ENCODE measurements at regions not wholly inside any gene's neighbourhood (a gene's known extent, or its start where the extent isn't known, plus 50 kb on each side); places are given as distances from the start of the nearest gene placed in this dataset.
A peak's percentile ranks its signal among the peaks of the same experiment; 100 is the strongest.

- H3K27me3 ChIP-seq (ENCODE audit: control insufficient read depth, insufficient read depth, low read length), result no peaks in the 10 kb centered on the region
- H3K4me3 ChIP-seq (ENCODE audit: low read depth, low read length), result no peak overlapping the region
- ChIA-PET POLR2A (interaction anchor here (0.5 to 1.0 kb wide), 2 partner anchors 140 to 808 kb away, joined by 3 to 5 read pairs; no protein-coding TSS in a partner anchor), CTCF (interaction anchor here (0.5 to 1.2 kb wide), 4 partner anchors 158 to 1544 kb away, joined by 3 to 5 read pairs (median 3); no protein-coding TSS in a partner anchor)
- no peak for TF ChIP-seq CTCF (IDR thresholded peaks at IDR 0.05; ENCODE audit: low read depth, low read length)
- peak overlapping the region; percentile 39 for H3K27ac ChIP-seq (ENCODE audit: low read depth, low read length)
- DNase-seq (ENCODE audit: low read depth, low spot score), result no peak
- no peaks in the 10 kb centered on the region for H3K9me3 ChIP-seq (ENCODE audit: control insufficient read depth, insufficient read depth, low read length)
Measured at GRCh38 chr18:23365602-23366001, 87.5 kb upstream of the RIOK3 start.

- Histone ChIP-seq H3K27ac (ENCODE audit: low read depth, low read length) (no peak overlapping the region), H3K9me3 (ENCODE audit: control insufficient read depth, insufficient read depth, low read length) (no peaks in the 10 kb centered on the region), H3K4me3 (ENCODE audit: low read depth, low read length) (no peak overlapping the region), H3K27me3 (ENCODE audit: control insufficient read depth, insufficient read depth, low read length) (no peaks in the 10 kb centered on the region)
- ChIA-PET POLR2A (no interaction called here), CTCF (no interaction called here)
- DNase-seq (ENCODE audit: low read depth, low spot score), result no peak
- no peak for TF ChIP-seq CTCF (IDR thresholded peaks at IDR 0.05; ENCODE audit: low read depth, low read length)
Measured at GRCh38 chr18:23369266-23369665, 83.8 kb upstream of the RIOK3 start.

- Histone ChIP-seq H3K27me3 (ENCODE audit: control insufficient read depth, insufficient read depth, low read length) (no peaks in the 10 kb centered on the region), H3K27ac (ENCODE audit: low read depth, low read length) (no peak overlapping the region), H3K4me3 (ENCODE audit: low read depth, low read length) (no peak overlapping the region), H3K9me3 (ENCODE audit: control insufficient read depth, insufficient read depth, low read length) (no peaks in the 10 kb centered on the region)
- no peak for TF ChIP-seq CTCF (IDR thresholded peaks at IDR 0.05; ENCODE audit: low read depth, low read length)
- ChIA-PET POLR2A (no interaction called here), CTCF (no interaction called here)
- DNase-seq (ENCODE audit: low read depth, low spot score), result no peak
Measured at GRCh38 chr18:23373570-23373969, 79.5 kb upstream of the RIOK3 start.

- no peaks in the 10 kb centered on the region for H3K9me3 ChIP-seq (ENCODE audit: control insufficient read depth, insufficient read depth, low read length)
- DNase-seq (ENCODE audit: low read depth, low spot score), result peak; percentile 54
- no peak overlapping the region for H3K4me3 ChIP-seq (ENCODE audit: low read depth, low read length)
- TF ChIP-seq CTCF (IDR thresholded peaks at IDR 0.05; ENCODE audit: low read depth, low read length), result no peak
- CTCF ChIA-PET, result interaction anchor here (0.7 to 3.5 kb wide), 15 partner anchors 18 to 557 kb away, joined by 3 to 36 read pairs (median 4); no protein-coding TSS in a partner anchor
- POLR2A ChIA-PET, result interaction anchor here (0.7 to 1.6 kb wide), 2 partner anchors 152 to 242 kb away, joined by 3 to 9 read pairs; partner anchors contain the start of gene CABLES1
- no peaks in the 10 kb centered on the region for H3K27me3 ChIP-seq (ENCODE audit: control insufficient read depth, insufficient read depth, low read length)
- H3K27ac ChIP-seq (ENCODE audit: low read depth, low read length), result peak overlapping the region; percentile 85
Measured at GRCh38 chr18:23377669-23378301, 75.3 kb upstream of the RIOK3 start.

GRCh38 chr18:23378302-23378686, 74.8 kb upstream of the RIOK3 start:
- H3K27me3 ChIP-seq (ENCODE audit: control insufficient read depth, insufficient read depth, low read length), result no peaks in the 10 kb centered on the region
- ChIA-PET POLR2A (interaction anchor here (1.6 kb wide), 1 partner anchor 153 kb away, joined by 9 read pairs; no protein-coding TSS in a partner anchor), CTCF (interaction anchor here (0.7 to 3.5 kb wide), 19 partner anchors 17 to 403 kb away, joined by 3 to 36 read pairs (median 5); no protein-coding TSS in a partner anchor)
- no peak overlapping the region for H3K4me3 ChIP-seq (ENCODE audit: low read depth, low read length)
- no peak for TF ChIP-seq CTCF (IDR thresholded peaks at IDR 0.05; ENCODE audit: low read depth, low read length)
- peak overlapping the region; percentile 85 for H3K27ac ChIP-seq (ENCODE audit: low read depth, low read length)
- no peak for DNase-seq (ENCODE audit: low read depth, low spot score)
- no peaks in the 10 kb centered on the region for H3K9me3 ChIP-seq (ENCODE audit: control insufficient read depth, insufficient read depth, low read length)

Data from AG04450 (cell line).